ENCODE measurements at regions not wholly inside any gene's neighbourhood (a gene's known extent, or its start where the extent isn't known, plus 50 kb on each side); places are given as distances from the start of the nearest gene placed in this dataset.

GRCh38 chr16:26988186-26988585 is 78.5 kb upstream of the C16orf82 start:
- no peak for TF ChIP-seq MCM5 (IDR thresholded peaks at IDR 0.05; ENCODE audit: low read depth)
- no peak for TF ChIP-seq TAF1 (IDR thresholded peaks at IDR 0.05; ENCODE audit: control insufficient read depth, extremely low read depth, insufficient read depth, low read length, severe bottlenecking)
- TF ChIP-seq TOE1 (IDR thresholded peaks at IDR 0.05; ENCODE audit: borderline replicate concordance) = no peak
- no peak for TF ChIP-seq TOE1 (CRISPR knock-in tag; IDR thresholded peaks at IDR 0.05; ENCODE audit: borderline replicate concordance, low read depth)
- TF ChIP-seq ZBTB1 (CRISPR knock-in tag; IDR thresholded peaks at IDR 0.05; ENCODE audit: borderline replicate concordance, low read depth) = no peak
- TF ChIP-seq POLR2A (conservative IDR thresholded peaks at IDR 0.05) = no peak
- TF ChIP-seq, protein P1, sequence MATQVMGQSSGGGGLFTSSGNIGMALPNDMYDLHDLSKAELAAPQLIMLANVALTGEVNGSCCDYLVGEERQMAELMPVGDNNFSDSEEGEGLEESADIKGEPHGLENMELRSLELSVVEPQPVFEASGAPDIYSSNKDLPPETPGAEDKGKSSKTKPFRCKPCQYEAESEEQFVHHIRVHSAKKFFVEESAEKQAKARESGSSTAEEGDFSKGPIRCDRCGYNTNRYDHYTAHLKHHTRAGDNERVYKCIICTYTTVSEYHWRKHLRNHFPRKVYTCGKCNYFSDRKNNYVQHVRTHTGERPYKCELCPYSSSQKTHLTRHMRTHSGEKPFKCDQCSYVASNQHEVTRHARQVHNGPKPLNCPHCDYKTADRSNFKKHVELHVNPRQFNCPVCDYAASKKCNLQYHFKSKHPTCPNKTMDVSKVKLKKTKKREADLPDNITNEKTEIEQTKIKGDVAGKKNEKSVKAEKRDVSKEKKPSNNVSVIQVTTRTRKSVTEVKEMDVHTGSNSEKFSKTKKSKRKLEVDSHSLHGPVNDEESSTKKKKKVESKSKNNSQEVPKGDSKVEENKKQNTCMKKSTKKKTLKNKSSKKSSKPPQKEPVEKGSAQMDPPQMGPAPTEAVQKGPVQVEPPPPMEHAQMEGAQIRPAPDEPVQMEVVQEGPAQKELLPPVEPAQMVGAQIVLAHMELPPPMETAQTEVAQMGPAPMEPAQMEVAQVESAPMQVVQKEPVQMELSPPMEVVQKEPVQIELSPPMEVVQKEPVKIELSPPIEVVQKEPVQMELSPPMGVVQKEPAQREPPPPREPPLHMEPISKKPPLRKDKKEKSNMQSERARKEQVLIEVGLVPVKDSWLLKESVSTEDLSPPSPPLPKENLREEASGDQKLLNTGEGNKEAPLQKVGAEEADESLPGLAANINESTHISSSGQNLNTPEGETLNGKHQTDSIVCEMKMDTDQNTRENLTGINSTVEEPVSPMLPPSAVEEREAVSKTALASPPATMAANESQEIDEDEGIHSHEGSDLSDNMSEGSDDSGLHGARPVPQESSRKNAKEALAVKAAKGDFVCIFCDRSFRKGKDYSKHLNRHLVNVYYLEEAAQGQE (IDR thresholded peaks at IDR 0.05; ENCODE audit: borderline replicate concordance) = no peak
- TF ChIP-seq, protein P1 (CRISPR knock-in tag; IDR thresholded peaks at IDR 0.05; ENCODE audit: low read depth) = no peak
- TF ChIP-seq, protein P2, sequence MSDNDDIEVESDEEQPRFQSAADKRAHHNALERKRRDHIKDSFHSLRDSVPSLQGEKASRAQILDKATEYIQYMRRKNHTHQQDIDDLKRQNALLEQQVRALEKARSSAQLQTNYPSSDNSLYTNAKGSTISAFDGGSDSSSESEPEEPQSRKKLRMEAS (CRISPR knock-in tag; IDR thresholded peaks at IDR 0.05) = no peak
- TF ChIP-seq MYC (IDR thresholded peaks at IDR 0.05; ENCODE audit: low read depth, low read length) = no peak
- TF ChIP-seq MYC (CRISPR knock-in tag; IDR thresholded peaks at IDR 0.05; ENCODE audit: borderline replicate concordance, low read depth) = no peak
- TF ChIP-seq ZNF121 (CRISPR knock-in tag; conservative IDR thresholded peaks at IDR 0.05) = no peak
